ENCODE measurements at regions not wholly inside any gene's neighbourhood (a gene's known extent, or its start where the extent isn't known, plus 50 kb on each side); places are given as distances from the start of the nearest gene placed in this dataset.

- no peak overlapping the region for H3K4me2 ChIP-seq (ENCODE audit: insufficient read depth, low read length)
- H3K4me3 ChIP-seq (ENCODE audit: insufficient read depth, low read length) = no peak overlapping the region
- peaks cover 33% of the 10 kb centered on the region for H3K4me1 ChIP-seq (ENCODE audit: insufficient read depth, low read length)
- no peaks in the 10 kb centered on the region for H3K27me3 ChIP-seq (ENCODE audit: insufficient read depth, low read length)
- H3K36me3 ChIP-seq (ENCODE audit: insufficient read depth, low read length) = no peaks in the 10 kb centered on the region
- no peaks in the 10 kb centered on the region for H4K20me1 ChIP-seq (ENCODE audit: insufficient read depth, low read length)
- H2AFZ ChIP-seq (ENCODE audit: low read length) = no peak overlapping the region
- peak overlapping the region; percentile 52 for H3K27ac ChIP-seq (ENCODE audit: low read depth, low read length)
- H3K79me2 ChIP-seq (ENCODE audit: insufficient read depth, low read length) = no peaks in the 10 kb centered on the region
- no peak for TF ChIP-seq CTCF (IDR thresholded peaks at IDR 0.05; ENCODE audit: extremely low read depth, low read depth, low read length)
- DNase-seq (ENCODE audit: insufficient read length, low spot score, missing footprints) = no peak
- H3K9me3 ChIP-seq (ENCODE audit: low read depth, low read length) = no peaks in the 10 kb centered on the region
Measured at GRCh38 chr21:28640326-28640725, 352.4 kb downstream of the LTN1 start.

GRCh38 chr21:28639737-28640136 lies 352.9 kb downstream of the LTN1 start:
- TF ChIP-seq CTCF (IDR thresholded peaks at IDR 0.05; ENCODE audit: extremely low read depth, low read depth, low read length) = no peak
- DNase-seq (ENCODE audit: insufficient read length, low spot score, missing footprints) = no peak
- H3K36me3 ChIP-seq (ENCODE audit: insufficient read depth, low read length) = no peaks in the 10 kb centered on the region
- no peaks in the 10 kb centered on the region for H3K27me3 ChIP-seq (ENCODE audit: insufficient read depth, low read length)
- H3K4me1 ChIP-seq (ENCODE audit: insufficient read depth, low read length) = peaks cover 34% of the 10 kb centered on the region
- H3K4me3 ChIP-seq (ENCODE audit: insufficient read depth, low read length) = no peak overlapping the region
- no peak overlapping the region for H3K4me2 ChIP-seq (ENCODE audit: insufficient read depth, low read length)
- no peaks in the 10 kb centered on the region for H3K79me2 ChIP-seq (ENCODE audit: insufficient read depth, low read length)
- no peaks in the 10 kb centered on the region for H3K9me3 ChIP-seq (ENCODE audit: low read depth, low read length)
- H4K20me1 ChIP-seq (ENCODE audit: insufficient read depth, low read length) = no peaks in the 10 kb centered on the region
- peak overlapping the region; percentile 5 for H2AFZ ChIP-seq (ENCODE audit: low read length)
- peak overlapping the region; percentile 52 for H3K27ac ChIP-seq (ENCODE audit: low read depth, low read length)

GRCh38 chr21:28636752-28637691 lies 355.7 kb downstream of the LTN1 start:
- H3K27ac ChIP-seq (ENCODE audit: low read depth, low read length) = peak overlapping the region; percentile 100
- no peaks in the 10 kb centered on the region for H3K79me2 ChIP-seq (ENCODE audit: insufficient read depth, low read length)
- H3K9me3 ChIP-seq (ENCODE audit: low read depth, low read length) = no peaks in the 10 kb centered on the region
- H3K4me3 ChIP-seq (ENCODE audit: insufficient read depth, low read length) = no peak overlapping the region
- H3K27me3 ChIP-seq (ENCODE audit: insufficient read depth, low read length) = no peaks in the 10 kb centered on the region
- TF ChIP-seq CTCF (IDR thresholded peaks at IDR 0.05; ENCODE audit: extremely low read depth, low read depth, low read length) = no peak
- peaks cover 60% of the 10 kb centered on the region for H3K4me1 ChIP-seq (ENCODE audit: insufficient read depth, low read length)
- no peaks in the 10 kb centered on the region for H3K36me3 ChIP-seq (ENCODE audit: insufficient read depth, low read length)
- no peak overlapping the region for H2AFZ ChIP-seq (ENCODE audit: low read length)
- no peaks in the 10 kb centered on the region for H4K20me1 ChIP-seq (ENCODE audit: insufficient read depth, low read length)
- peak overlapping the region; percentile 25 for H3K4me2 ChIP-seq (ENCODE audit: insufficient read depth, low read length)
- DNase-seq (ENCODE audit: insufficient read length, low spot score, missing footprints) = peak; percentile 57

- Histone ChIP-seq H3K9me3 (ENCODE audit: low read depth, low read length) (no peaks in the 10 kb centered on the region), H3K4me2 (ENCODE audit: insufficient read depth, low read length) (no peak overlapping the region), H3K27ac (ENCODE audit: low read depth, low read length) (peak overlapping the region; percentile 100), H4K20me1 (ENCODE audit: insufficient read depth, low read length) (no peaks in the 10 kb centered on the region), H3K4me1 (ENCODE audit: insufficient read depth, low read length) (peaks cover 66% of the 10 kb centered on the region), H3K4me3 (ENCODE audit: insufficient read depth, low read length) (no peak overlapping the region), H2AFZ (ENCODE audit: low read length) (no peak overlapping the region), H3K27me3 (ENCODE audit: insufficient read depth, low read length) (no peaks in the 10 kb centered on the region), H3K36me3 (ENCODE audit: insufficient read depth, low read length) (no peaks in the 10 kb centered on the region), H3K79me2 (ENCODE audit: insufficient read depth, low read length) (no peaks in the 10 kb centered on the region)
- no peak for DNase-seq (ENCODE audit: insufficient read length, low spot score, missing footprints)
- TF ChIP-seq CTCF (IDR thresholded peaks at IDR 0.05; ENCODE audit: extremely low read depth, low read depth, low read length) = no peak
Measured at GRCh38 chr21:28635541-28635940, 357.1 kb downstream of the LTN1 start.

All from osteoblast (primary cell).